RCC 7860 (cell line): ENCODE measurements at regions not wholly inside any gene's neighbourhood (a gene's known extent, or its start where the extent isn't known, plus 50 kb on each side); places are given as distances from the start of the nearest gene placed in this dataset.
"Not testable (repeated sequence)": the region's sequence is repeated elsewhere in the genome, so short reads cannot be mapped to it uniquely, and the experiment has no call there.

Source experiments
- DNase-seq: peaks from one replicate; pipeline ENCODE4 v3.0.0-alpha.2; 2015; ENCODE audit warnings: low spot score
- FAIRE-seq: peaks from 2 replicates; lab custom pipeline; 2012; peaks lifted over from hg19 to GRCh38; lab: Jason Lieb, UNC

GRCh38 chr5:54404568-54404967 is 50.9 kb upstream of the HSPB3 start:
- FAIRE-seq (no peak), DNase-seq (no peak)

- DNase-seq: no peak
- FAIRE-seq: no peak
Measured at GRCh38 chr5:54403885-54404416, 51.5 kb upstream of the HSPB3 start.

GRCh38 chr5:54403121-54403520 is 52.4 kb upstream of the HSPB3 start:
- FAIRE-seq (no peak), DNase-seq (no peak)

- no peak for DNase-seq
- no peak for FAIRE-seq
Measured at GRCh38 chr5:54401515-54401914, 54.0 kb upstream of the HSPB3 start.

- FAIRE-seq: no peak
Measured at GRCh38 chr5:54398191-54398590, 57.3 kb upstream of the HSPB3 start.

GRCh38 chr5:54397420-54397819 is 58.1 kb upstream of the HSPB3 start:
- FAIRE-seq: no peak
- DNase-seq: no peak

More at GRCh38 chr5:54398191-54398590, 57.3 kb upstream of the HSPB3 start:
- DNase-seq: no peak

- not testable (repeated sequence) for DNase-seq, FAIRE-seq
Measured at GRCh38 chr5:54393007-54393406, 62.5 kb upstream of the HSPB3 start.

- FAIRE-seq (no peak), DNase-seq (no peak)
Measured at GRCh38 chr5:54390539-54391031, 64.9 kb upstream of the HSPB3 start.

- peak; percentile 85 for DNase-seq
- FAIRE-seq: peak; percentile 80
Measured at GRCh38 chr5:54390015-54390414, 65.5 kb upstream of the HSPB3 start.

GRCh38 chr5:54389399-54389798 is 66.1 kb upstream of the HSPB3 start:
- FAIRE-seq, DNase-seq: not testable (repeated sequence)

GRCh38 chr5:54388811-54389210 is 66.7 kb upstream of the HSPB3 start:
- FAIRE-seq (no peak), DNase-seq (no peak)

GRCh38 chr5:54388409-54388808 is 67.1 kb upstream of the HSPB3 start:
- FAIRE-seq: no peak
- DNase-seq: no peak

GRCh38 chr5:54387659-54388232 is 67.8 kb upstream of the HSPB3 start:
- FAIRE-seq (no peak), DNase-seq (no peak)

GRCh38 chr5:54387031-54387430 is 68.5 kb upstream of the HSPB3 start:
- DNase-seq (no peak), FAIRE-seq (no peak)

GRCh38 chr5:54385994-54386393 is 69.5 kb upstream of the HSPB3 start:
- no peak for DNase-seq
- no peak for FAIRE-seq

GRCh38 chr5:54384356-54384933 is 71.1 kb upstream of the HSPB3 start:
- FAIRE-seq: no peak
- no peak for DNase-seq

GRCh38 chr5:54383941-54384340 is 71.6 kb upstream of the HSPB3 start:
- DNase-seq (no peak), FAIRE-seq (no peak)

- DNase-seq (no peak), FAIRE-seq (no peak)
Measured at GRCh38 chr5:54383225-54383901, 72.1 kb upstream of the HSPB3 start.

GRCh38 chr5:54381319-54381718 is 70.9 kb upstream of the ARL15 start:
- FAIRE-seq, DNase-seq: not testable (repeated sequence)

GRCh38 chr5:54379590-54379989 is 69.2 kb upstream of the ARL15 start:
- DNase-seq (no peak), FAIRE-seq (no peak)

- FAIRE-seq (no peak), DNase-seq (no peak)
Measured at GRCh38 chr5:54378707-54379106, 68.3 kb upstream of the ARL15 start.

- not testable (repeated sequence) for FAIRE-seq, DNase-seq
Measured at GRCh38 chr5:54377339-54377738, 67.0 kb upstream of the ARL15 start.
